Kidney (tissue), 13 donors: ENCODE measurements at regions not wholly inside any gene's neighbourhood (a gene's known extent, or its start where the extent isn't known, plus 50 kb on each side); places are given as distances from the start of the nearest gene placed in this dataset.

ENCODE experiments used
- DNase-seq, 5 donors: peaks; one replicate each; pipeline ENCODE4 v3.0.0-alpha.2; 2013 to 2020
- FAIRE-seq: peaks from 2 replicates; lab custom pipeline; 2012; peaks lifted over from hg19 to GRCh38; lab: Jason Lieb, UNC
- H3K27ac ChIP-seq, 2 donors: one replicate each; pipeline ENCODE4 v1.7.0; 2013; ENCODE audit warnings: low read depth in 2 of 2, low read length in 2 of 2, inconsistent platforms in 1 of 2
- H3K27me3 ChIP-seq: one replicate; pipeline ENCODE4 v1.7.1; 2013; ENCODE audit warnings: low read length, inconsistent platforms; ENCODE audit not compliant: control insufficient read depth, insufficient read depth
- H3K36me3 ChIP-seq, 3 donors: one replicate each; pipeline versions ENCODE4 v1.7.0 to v1.7.1; 2013; ENCODE audit warnings: low read length in 3 of 3, control low read depth in 1 of 3, inconsistent platforms in 1 of 3; ENCODE audit not compliant: insufficient read depth in 3 of 3, control insufficient read depth in 2 of 3
- H3K4me1 ChIP-seq, 3 donors: one replicate each; pipeline versions ENCODE4 v1.7.0 to v1.7.1; 2013; ENCODE audit warnings: low read length in 3 of 3, inconsistent platforms in 1 of 3, low read depth in 1 of 3; ENCODE audit not compliant: control insufficient read depth in 2 of 3, insufficient read depth in 2 of 3
- H3K4me3 ChIP-seq, 3 donors: one replicate each; pipeline versions ENCODE4 v1.7.0 to v1.8.1; 2013; ENCODE audit warnings: low read length in 3 of 3, control low read depth in 1 of 3, inconsistent platforms in 1 of 3
- H3K9ac ChIP-seq, 3 donors: one replicate each; pipeline versions ENCODE4 v1.7.0 to v1.7.1; 2013; ENCODE audit warnings: low read length in 3 of 3, control low read depth in 1 of 3, inconsistent platforms in 1 of 3
- H3K9me3 ChIP-seq, 3 donors: one replicate each; pipeline versions ENCODE4 v1.7.0 to v1.7.1; 2013; ENCODE audit warnings: low read length in 3 of 3, control low read depth in 1 of 3, inconsistent platforms in 1 of 3; ENCODE audit not compliant: control insufficient read depth in 2 of 3, insufficient read depth in 1 of 3
- intact Hi-C: fragments of 100-400 bp; cut with DNase I; formaldehyde crosslinking; loops from one replicate; pipeline ENCODE4 v1.11.1; 2022
- TF ChIP-seq, protein P1 (sequence below): IDR thresholded peaks from 3 replicates; pipeline ENCODE4 v1.5.1; 2012; ENCODE audit warnings: mild to moderate bottlenecking, moderate library complexity, borderline replicate concordance; ENCODE audit not compliant: insufficient read depth; ENCODE audit errors: extremely low read depth
- donor health status: control.
- donor health status: control.
- donor health status: control.
- donor health status: control.
- donor health status: control.
- donor health status: DM: yes; HTN: yes; CAD: no.
- donor health status: Normal renal cell carcinoma (clear cell type).

DNA sequence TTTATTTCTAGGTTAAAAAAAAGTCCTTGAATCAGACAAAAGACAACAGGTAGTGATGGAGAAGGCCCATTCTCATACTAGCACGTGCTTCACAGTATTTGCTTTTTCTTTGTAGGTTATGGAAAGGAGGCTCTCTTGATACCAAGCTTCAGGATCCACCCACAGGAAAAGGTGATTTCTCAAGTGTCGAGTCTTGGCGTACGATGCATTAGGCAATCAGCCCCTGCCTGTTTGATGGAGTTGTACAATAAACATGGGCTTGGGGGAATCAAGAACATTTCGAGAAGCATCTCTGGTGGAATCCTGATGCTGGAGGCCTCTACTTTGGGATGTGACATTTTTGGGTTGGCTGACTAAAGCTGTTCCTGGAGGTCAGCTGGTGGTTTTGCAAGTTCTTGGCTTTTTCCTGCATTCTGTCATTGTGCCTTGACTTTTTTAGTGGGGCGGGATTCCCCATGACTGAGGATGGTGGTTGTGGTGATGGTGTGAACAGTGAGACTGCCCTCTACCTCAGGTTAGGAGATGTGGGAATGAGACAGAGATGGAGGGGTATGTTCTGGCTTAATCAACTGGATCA, 231.5 kb upstream of the SPRED2 start:
- DNase-seq (peak in 1 of 5 donors; percentile 18), FAIRE-seq (no peak)
- TF ChIP-seq, protein P1, sequence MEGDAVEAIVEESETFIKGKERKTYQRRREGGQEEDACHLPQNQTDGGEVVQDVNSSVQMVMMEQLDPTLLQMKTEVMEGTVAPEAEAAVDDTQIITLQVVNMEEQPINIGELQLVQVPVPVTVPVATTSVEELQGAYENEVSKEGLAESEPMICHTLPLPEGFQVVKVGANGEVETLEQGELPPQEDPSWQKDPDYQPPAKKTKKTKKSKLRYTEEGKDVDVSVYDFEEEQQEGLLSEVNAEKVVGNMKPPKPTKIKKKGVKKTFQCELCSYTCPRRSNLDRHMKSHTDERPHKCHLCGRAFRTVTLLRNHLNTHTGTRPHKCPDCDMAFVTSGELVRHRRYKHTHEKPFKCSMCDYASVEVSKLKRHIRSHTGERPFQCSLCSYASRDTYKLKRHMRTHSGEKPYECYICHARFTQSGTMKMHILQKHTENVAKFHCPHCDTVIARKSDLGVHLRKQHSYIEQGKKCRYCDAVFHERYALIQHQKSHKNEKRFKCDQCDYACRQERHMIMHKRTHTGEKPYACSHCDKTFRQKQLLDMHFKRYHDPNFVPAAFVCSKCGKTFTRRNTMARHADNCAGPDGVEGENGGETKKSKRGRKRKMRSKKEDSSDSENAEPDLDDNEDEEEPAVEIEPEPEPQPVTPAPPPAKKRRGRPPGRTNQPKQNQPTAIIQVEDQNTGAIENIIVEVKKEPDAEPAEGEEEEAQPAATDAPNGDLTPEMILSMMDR = no peak
- H3K27me3 ChIP-seq = no peaks in the 10 kb centered on the region
- H3K36me3 ChIP-seq = no peaks in the 10 kb centered on the region
- no peaks in the 10 kb centered on the region for H3K4me1 ChIP-seq
- peaks cover 0 to 7% (median 0%) of the 10 kb centered on the region in 3 donors for H3K9me3 ChIP-seq
- intact Hi-C loops = no loop called here
- H3K4me3 ChIP-seq = no peak overlapping the region
- no peak overlapping the region for H3K9ac ChIP-seq
- H3K27ac ChIP-seq = no peak overlapping the region

DNA sequence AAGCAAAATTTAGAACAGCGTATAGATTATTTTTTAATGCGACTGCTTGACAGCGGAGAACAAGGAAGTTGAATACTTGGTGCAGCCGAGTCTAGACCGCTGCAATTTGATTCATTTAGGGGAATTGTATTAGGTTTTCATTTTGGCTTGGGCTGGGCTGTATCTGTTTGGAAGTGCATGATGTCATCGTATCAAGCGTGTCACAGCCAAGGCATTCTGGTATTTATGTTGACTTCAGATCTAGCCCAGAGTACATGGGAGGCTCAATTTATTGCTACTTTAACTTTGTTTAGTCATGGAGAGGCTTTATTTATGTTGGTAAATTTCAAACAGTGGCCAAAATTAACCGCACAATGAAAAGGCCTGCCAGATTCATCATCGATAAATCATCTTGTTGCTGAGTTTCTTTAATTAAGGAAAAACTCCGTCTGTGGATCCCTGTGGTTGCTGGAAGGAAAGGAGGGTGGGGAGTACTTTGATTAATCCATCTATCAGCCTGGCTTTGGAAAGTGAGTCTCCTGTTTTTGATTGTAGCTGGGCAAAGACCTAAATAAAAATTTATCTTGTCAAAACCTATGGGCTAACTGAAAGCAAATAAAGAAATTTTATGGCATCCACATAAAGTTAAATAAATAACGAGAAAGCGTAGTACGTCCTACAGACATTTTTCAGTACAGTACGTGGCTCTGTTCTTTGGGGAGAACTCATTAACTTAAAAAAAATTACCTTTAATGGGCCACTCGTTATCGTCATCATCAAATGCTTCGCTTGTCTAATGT, 230.4 kb upstream of the SPRED2 start:
- no peak overlapping the region for H3K9ac ChIP-seq
- no peak overlapping the region for H3K4me3 ChIP-seq
- no peaks in the 10 kb centered on the region for H3K27me3 ChIP-seq
- no peaks in the 10 kb centered on the region for H3K36me3 ChIP-seq
- DNase-seq (peak in 4 of 5 donors; percentile 21 to 88 (median 54)), FAIRE-seq (no peak)
- intact Hi-C loops = no loop called here
- no peak overlapping the region for H3K27ac ChIP-seq
- H3K4me1 ChIP-seq = no peaks in the 10 kb centered on the region
- TF ChIP-seq, protein P1 = no peak
- no peaks in the 10 kb centered on the region for H3K9me3 ChIP-seq

GRCh38 chr2:65661980-65662653, 229.7 kb upstream of the SPRED2 start:
- Histone ChIP-seq H3K27me3 (no peaks in the 10 kb centered on the region), H3K36me3 (no peaks in the 10 kb centered on the region), H3K27ac (no peak overlapping the region), H3K4me1 (no peaks in the 10 kb centered on the region), H3K9ac (no peak overlapping the region), H3K9me3 (no peaks in the 10 kb centered on the region), H3K4me3 (no peak overlapping the region)
- FAIRE-seq (no peak), DNase-seq (peak in 3 of 5 donors; percentile 21 to 46 (median 22))
- intact Hi-C loops = no loop called here
- TF ChIP-seq, protein P1 = no peak
